Tongue (tissue), 1 donor: ENCODE measurements at regions not wholly inside any gene's neighbourhood (a gene's known extent, or its start where the extent isn't known, plus 50 kb on each side); places are given as distances from the start of the nearest gene placed in this dataset.
A peak's percentile ranks its signal among the peaks of the same experiment; 100 is the strongest.
"Not testable (repeated sequence)": the region's sequence is repeated elsewhere in the genome, so short reads cannot be mapped to it uniquely, and the experiment has no call there.

Experiments used
- DNase-seq: peaks from one replicate; pipeline ENCODE4 v3.0.0-alpha.2; 2015

DNA sequence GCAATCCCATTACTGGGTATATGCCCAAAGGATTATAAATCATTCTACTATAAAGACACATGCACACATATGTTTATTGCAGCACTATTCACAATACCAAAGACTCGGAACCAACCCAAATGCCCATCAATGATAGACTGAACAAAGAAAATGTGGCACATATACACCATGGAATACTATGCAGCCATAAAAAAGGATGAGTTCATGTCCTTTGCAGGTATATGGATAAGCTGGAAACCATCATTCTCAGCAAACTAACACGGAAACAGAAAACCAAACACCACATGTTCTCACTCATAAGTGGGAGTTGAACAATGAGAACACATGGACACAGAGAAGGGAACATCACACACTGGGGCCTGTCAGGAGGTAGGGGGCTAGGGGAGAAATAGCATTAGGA, 235.7 kb downstream of the PTN start:
- not testable (repeated sequence) for DNase-seq

GRCh38 chr7:137103526-137103925, 235.1 kb downstream of the CHRM2 start:
- DNase-seq = not testable (repeated sequence)

GRCh38 chr7:137097111-137097510, 228.7 kb downstream of the CHRM2 start:
- no peak for DNase-seq

GRCh38 chr7:137096607-137097006, 228.2 kb downstream of the CHRM2 start:
- no peak for DNase-seq

DNA sequence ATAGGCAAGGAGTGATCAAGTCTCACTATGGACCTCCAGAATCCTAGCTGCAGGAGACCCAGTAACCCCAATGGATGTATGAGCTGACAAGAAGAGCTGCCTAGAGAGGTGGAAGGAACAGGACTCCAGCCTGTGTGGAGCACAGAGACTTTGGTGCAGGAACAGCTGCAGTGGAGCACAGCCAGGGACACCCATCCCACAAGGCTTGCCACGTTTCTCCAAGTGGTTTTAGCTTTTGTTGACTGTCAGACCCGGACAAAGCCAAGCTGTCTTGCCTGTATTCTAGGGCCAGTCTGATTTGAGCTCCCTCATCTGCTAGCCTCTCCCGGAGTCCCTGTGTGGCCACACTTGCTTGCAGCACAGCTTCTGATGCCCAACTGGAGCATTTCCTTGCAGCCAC, 224.7 kb downstream of the CHRM2 start:
- no peak for DNase-seq

- DNase-seq = no peak
These were observed 222.9 kb downstream of the CHRM2 start for GRCh38 chr7:137091396-137091795.

DNA sequence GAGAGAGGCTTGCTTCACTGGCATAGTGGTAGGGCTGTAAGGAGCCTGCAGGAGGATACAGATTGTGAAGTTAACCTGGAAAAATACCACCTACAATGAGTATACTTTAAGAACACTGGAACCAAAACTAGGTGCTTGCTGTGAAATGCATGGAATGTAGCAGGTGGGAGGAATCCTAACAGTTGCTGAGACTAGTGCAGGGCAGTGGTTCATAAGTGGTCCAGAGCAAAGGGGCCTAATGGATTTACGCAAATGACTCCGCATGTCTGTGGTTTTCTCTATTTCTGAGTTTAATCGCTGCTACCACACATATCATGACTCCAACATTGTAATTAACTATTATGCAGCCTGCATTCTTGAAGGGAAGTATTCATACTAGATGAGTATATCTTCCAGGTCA, 218.4 kb downstream of the CHRM2 start:
- no peak for DNase-seq

DNA sequence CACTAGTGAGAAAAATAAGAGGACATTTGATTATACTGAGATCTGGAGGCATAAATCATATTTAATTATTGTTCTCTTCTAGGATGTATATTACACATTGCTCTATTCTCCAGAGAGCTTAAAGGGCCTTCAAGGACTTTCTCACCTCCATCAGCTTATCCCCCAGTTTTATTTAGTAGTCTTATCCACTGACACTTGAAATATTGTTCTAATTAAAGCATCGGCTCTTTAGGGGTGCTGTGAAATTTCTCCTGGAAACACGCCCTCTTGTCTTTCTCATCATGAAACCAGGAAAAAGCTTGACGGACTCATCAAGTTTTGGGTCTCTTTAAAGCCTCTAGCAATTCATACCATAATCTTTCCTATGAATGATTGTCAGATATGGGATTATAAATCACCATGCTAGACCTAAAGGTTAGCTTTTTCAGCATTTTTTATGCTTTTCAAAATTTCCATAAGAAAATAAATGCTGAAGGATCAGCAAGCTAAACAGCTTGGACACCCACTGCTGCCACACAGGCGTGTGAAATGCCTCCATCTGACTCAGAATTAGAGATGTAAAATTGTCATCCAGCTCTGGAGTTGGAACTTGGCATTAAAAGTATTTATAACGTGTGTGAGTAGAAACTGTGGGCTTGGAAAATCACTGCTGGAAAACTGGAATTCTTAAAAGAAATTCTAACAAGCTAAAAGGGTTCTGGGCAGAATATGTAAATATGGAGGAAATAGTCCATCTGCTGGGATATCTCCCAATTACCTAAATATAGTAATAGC, 216.3 kb downstream of the CHRM2 start:
- no peak for DNase-seq

DNA sequence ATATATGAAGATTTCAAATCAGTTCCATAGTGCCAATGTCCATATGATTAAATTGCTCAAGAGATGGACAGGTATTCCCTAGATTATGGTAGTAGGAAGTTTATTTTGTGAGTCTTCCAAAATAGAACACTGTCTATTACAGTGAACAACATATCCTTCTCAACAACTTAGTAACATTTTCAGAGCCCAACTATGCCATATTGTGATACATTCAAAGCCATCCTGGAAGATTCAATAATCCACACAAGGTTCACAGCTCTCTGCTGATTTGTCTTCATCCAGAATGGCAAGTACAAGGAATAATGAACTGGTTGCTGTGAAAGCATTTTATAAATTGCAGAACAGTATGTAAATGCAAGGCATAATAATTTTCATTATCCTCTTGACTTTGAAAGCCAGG, 213.9 kb downstream of the CHRM2 start:
- DNase-seq = no peak

GRCh38 chr7:137081321-137082093, 213.1 kb downstream of the CHRM2 start:
- peak; percentile 84 for DNase-seq

DNA sequence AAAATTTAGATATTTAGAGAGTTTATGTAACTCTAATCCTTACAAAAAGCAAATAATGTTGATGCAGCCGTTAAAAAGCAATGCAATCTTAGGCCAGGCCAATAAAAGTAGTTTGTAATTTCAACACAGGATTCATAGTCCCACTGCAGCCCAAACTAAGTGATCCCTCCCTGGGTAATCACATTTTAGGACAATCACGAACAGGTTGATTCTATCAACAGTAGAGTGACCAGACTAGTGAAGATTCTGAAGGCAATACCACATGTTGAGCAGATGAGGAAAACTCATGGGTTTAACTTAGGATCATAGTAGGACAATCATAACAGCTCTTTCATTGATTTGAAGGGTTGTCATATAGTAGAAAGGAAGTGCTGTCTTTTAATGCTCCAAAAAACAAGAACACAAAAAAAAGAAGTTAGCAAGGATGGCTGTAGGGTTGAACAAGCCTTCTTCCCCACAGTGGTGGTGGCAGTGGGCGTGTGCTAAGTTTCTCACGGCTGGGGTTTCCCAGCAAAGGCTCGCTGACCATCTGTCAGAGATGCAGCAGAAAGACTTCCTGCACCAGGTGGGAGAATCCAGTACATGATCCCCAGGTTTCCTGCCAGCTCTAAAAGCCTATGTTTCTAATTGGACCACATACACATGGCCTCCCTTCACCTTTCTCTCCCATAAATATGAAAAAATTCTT, 212.2 kb downstream of the CHRM2 start:
- DNase-seq = peak; percentile 8

- DNase-seq = no peak
These were observed 210.3 kb downstream of the CHRM2 start for GRCh38 chr7:137078781-137079180.

DNA sequence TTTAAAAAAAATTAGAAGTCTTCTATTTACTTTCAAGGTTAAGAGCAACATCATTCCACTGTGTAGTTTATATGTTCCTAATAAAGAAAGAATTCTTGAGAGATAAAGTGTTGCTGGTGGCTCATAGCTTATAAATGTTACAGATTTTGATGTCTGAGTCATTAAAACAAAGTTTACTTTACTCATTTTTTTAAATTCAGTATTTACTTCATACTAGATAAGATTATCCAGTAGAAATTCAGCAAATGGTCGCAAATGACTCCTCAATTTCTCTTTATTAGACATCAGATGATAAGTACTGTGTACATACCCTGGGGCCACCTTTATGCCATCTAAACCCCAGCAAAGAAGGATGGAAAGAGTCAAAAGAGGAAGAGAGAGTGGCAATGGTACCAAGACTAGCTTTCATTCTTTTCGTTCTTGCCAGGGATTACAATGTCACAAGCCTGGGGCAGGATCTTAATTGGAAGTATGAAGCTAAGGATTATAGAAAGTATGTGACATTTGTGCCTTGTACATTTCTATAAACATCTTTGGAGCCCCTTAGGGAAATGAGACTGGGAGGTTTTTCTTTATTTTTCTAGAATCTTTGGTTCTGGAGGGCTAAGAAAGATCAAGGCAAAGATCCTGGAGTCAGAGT, 206.1 kb downstream of the CHRM2 start:
- DNase-seq = no peak

GRCh38 chr7:137073571-137074325, 205.3 kb downstream of the CHRM2 start:
- DNase-seq = no peak
